NCI-H748 (cell line): ENCODE measurements at regions not wholly inside any gene's neighbourhood (a gene's known extent, or its start where the extent isn't known, plus 50 kb on each side); places are given as distances from the start of the nearest gene placed in this dataset.

ENCODE experiments used
- DNase-seq: peaks from one replicate; lab custom pipeline; 2025; ENCODE audit not compliant: unreplicated experiment; lab: John Stamatoyannopoulos, UW

DNA sequence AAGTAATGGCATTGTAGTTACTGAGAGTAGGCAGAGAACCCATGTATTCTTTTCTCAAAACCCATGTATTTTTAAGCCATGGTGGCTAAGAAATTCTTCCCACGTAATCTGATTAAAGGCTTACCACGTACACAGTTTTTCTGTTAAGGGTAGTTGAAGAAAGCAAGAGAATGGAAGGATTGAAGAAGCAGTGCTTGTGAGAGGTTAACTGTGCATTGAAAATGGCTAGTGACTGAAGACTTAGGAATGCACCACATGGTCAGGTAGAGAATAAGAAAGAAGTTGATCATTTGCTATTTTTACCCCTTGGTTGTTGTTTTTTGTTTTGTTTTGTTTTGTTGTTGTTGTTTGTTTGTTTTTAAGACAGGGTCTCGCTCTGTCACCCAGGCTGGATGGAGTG lies 178.9 kb upstream of the SNX7 start:
- no peak for DNase-seq

DNA sequence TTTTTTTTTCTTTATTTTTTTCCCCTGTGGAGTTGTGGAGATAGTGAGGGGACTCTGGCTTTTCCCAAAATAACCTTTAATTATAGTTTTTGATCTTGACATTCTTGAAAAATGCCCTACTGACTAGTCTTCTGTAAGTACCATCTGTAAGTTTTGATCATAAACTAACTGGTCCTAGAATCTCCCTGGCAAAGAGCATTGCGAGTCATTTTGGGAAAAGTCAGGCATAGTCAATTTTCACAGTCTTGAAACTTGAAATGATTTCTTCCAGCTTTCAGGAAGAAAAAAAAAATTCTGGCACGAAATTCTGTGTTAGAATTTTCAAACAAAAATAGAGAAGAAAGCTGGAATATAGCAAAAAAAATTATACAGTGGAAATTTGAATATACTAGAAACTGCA lies 181.2 kb upstream of the SNX7 start:
- DNase-seq: no peak

DNA sequence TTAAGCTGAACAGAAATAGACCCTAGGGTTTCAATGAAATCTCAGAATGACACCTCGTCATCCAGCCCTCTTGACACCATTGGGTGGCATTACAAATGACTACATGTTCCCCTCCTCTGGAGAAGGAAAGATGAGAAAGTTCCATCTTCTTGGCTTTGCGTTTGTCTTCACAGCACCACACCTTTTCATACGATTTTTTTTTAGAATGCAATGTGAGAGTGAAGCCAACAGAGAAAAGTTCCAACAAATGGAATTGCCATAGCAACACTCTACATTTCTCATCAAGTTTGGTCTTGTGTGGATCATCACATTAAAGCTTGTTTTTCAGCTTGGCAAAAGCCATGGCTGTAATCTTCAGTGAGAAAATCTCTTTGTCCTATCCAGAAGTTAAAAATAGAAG lies 183.4 kb upstream of the SNX7 start:
- DNase-seq: peak; percentile 22

DNA sequence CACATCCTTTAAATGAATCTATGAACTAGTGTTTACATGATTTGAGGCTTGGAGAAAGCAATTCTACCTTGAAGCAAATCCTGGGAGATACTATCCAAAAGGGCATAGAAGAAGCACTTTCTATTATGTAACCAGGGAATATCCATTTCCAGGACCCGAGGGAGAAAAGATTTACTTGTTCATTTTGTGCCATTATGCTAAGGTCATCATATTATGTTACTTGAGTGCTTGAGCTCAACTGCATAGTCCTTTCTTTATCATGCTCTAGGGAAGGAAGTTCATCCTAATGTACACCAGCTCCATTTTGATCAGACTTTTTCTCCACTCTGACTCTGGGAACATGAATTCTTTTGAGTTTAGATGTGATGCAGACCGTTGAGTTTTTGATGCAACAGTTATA lies 188.6 kb upstream of the SNX7 start:
- no peak for DNase-seq

DNA sequence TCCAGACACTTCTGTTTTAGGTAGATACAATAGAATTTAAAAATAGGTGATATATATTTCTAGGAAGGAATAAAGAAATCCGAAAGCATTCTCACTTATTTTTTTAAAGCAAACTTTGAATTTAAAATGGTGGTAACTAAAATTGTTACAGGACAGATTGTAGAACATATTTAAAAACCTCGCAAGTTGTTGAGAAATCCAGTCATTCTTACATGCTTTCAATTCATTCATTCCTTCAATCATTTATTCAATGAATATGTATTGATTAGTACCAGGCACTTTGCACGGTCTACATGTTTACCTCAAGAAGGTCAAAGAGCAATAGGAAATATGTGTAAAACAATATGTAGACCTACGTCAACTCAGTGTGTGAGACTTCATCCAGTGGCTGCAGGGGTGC lies 189.9 kb upstream of the SNX7 start:
- DNase-seq: no peak

DNA sequence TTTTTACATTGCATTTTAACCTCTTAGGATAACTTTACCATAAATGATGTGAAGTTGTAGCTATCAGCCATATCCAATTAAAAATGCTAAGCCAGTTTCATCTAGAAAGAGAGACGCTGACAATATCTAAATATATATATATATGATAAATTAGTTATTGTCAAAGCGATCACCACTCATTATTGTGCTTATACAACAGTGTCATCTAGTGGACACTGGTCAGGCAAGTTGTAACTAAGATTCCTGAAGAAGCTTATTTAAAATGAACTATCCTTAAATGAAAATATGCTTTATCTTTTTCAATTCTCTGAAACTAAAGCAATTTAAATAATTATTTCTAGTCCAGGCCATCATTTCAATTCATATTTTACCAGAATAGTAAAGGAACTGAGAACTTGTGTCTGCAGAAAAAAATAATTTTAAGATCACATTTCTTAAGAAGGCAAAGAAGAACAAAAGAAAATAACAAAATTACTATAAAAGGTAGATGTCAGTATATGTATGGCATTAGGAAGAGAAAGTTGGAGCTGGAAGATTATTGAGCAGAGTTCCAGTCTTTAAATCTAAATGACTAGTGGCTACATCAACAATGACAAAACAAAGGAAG lies 193.3 kb upstream of the SNX7 start:
- DNase-seq: peak; percentile 59

DNA sequence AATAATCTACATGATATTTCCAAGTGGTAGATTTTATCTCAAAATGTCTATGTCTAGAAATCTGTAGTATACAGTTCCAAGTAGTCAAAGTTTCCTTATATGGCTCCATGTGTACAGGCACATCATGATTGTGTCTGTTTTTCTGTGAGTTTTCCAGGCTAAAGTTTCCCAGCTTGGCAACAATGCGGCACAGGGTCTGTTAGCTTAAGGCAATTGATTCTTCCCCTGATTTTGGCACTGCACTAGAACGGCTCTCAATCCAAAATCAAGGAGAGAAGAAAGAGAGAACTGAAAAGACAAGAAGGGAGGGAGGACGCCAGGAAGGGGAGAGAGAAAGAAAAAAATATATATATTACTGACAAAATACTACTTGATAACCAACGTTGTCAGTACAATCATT lies 193.9 kb upstream of the SNX7 start:
- DNase-seq: no peak

DNA sequence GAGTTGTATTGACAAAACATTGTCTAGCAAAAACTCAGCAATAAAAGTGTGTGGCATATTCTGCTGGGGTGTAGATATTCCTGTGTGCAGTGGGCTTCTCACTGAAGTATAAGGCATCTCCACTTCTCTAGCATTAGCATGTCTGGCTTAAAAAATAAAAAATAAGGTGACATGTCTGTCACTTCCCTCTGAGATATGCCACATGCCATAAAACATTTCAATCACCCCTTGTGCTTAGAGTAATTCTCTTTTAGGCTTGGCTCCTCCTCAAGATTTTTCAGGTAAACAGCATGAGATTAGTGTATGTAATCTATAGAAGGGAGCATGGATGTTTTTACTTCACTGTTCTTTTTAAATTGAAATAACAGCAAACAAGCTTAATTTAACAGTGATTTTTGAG lies 194.4 kb upstream of the SNX7 start:
- DNase-seq: no peak

DNA sequence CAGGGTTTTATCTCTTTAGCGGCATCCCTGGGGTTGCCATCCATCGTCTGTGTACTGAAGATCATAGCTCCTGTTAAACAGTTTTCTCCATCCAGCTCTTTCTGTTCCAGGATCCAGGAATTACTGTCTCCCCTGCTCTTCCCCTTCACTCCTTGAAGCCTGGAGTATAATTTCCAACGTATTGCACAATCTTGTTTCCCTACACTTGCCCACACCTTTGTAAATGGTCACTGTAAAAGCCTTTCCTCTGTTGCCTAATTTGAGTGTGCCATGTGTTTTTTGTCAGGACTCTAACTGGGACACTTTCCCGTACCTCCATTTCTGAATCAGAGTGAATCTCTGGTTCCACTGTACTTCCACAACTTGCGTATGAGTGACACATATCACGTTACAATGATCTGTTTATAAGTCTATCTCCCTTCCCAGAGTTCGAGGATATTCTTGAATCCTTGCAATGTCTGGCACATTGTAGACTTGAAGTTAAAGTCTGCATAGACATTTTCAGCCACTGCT lies 199.6 kb upstream of the SNX7 start:
- DNase-seq: no peak

DNA sequence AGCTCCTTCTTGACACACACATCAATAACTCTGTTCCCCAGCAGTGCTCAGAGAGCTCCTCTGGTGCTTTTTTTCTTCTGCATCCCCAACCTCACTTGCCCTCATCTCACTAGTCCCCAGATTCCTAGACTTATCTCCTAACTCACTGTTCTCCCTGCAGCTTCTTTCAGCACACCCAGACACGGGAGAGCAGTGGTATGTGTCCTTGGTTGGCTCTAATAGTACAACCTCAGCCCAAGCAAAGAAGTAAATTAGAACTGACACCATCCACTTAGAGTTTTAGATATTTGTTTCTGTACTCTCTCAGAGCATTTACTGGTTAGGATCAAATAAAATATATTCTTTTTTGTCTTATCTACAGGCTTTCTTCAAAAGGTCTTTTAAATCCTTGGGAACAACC lies 201.4 kb upstream of the SNX7 start:
- DNase-seq: no peak

DNA sequence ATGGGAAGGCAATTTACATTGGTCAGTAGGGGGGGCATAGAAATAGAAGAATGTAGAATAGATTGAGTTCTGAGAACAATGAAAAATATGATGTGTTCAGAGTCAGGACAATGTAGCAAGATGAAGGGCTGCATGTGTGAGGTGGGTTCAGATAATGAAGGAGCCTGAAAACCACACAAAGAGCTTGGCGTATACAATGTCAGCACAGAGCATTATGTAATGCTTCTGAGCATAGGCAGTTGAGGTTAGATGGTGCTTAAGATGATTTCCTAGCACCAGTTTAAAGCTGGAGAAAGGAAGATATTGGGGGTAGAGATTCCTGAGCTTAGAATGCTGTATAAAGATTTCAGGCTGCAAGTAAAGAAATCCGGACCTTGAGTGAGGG lies 202.0 kb upstream of the SNX7 start:
- no peak for DNase-seq

DNA sequence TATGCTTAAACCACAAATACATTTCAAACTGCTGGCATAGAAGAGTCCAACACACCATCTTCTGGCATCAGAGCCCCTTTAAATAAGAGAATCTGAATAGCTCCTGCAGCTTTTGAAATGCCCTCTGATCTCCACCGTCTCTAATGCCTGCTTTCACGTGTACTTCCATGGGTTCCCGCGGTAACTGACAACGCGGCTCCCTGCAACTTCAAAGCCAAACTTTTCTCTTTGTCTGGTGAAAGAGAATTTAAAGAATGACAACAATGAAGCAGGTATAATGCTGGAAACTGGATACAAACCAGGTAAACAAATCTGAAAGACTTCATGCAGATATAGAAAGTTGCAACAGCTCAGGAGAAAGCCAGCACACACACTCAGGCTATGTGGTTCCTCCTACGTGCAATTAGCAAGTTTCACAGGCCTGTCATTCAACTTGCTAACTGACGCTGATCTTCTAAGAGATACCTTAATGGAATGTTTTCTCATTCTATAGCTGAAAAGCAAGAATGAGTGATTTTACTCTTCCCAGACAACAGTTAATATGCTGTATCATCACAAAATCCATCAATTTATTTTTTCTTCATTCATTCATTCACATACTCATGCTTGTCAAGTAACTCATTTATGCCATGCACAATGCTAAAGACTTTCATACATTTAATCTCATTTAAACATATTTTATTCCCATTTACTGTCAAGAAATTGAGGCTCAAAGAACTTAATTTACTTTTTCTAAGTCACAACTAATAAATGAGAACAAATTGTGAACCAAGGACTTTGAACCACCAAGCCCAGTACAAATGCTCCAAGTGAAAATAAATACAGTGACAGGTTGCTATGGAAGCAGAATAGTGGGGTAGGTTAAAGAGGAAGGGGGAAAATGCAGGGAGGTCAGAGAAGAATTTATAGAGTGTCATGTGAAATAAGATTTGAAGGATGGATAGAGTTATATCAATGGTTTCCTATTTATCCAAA lies 202.7 kb upstream of the SNX7 start:
- DNase-seq: no peak

DNA sequence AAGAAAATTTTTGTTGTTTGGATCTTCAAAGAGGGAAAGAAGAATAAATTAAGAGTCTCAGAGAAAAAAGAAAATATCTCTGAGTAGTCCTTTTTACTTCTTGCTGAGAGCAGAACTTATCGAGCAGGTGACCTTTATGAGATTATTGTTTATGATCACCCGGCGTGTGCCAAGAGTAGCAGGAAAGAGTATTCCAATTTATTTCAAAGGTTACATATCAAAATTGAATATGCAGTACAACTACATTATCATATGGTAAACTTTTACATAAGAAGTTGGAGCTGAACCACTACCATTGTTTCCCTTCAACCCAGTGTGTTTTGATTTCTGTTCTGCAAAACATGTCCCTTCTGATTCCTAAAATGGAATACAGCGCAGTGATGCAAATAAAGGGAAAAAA lies 204.3 kb upstream of the SNX7 start:
- DNase-seq: no peak

DNA sequence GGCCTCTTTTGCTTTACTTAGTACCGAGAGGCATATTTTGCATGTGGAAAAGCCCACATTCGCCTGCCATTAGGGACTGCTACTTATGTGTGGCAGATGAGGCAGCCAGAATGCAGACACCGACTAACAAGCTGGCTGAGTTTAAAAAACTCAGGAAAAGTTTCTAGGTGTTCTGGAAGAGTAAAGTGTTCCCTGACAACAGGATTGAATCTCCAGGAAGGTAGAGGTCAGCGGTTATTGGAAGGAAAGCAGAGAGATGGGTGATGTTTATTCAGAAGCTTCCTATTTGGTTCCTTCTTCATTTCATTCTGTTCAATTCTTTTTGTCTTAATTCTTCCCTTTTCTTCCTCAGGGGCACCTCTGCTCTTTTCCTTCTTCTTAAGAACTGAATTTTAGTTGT lies 206.9 kb upstream of the SNX7 start:
- no peak for DNase-seq

DNA sequence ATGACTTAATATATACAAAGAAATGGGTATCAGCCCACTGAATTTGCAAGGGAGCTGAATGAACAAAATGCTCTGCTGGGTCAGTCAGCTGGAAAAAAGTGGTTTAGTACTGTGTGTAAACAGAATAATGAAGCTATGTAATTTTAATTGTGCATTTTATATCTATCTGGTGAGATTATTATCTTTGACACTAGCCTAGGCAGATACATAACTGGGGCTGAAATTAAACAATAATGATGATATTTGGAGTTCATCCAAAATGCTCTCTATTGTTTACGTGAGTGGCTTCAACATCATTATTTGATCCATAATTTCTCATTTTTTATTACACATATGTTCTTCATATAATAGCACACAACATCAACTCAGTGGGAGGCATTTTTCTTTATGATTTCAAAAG lies 208.5 kb upstream of the SNX7 start:
- peak; percentile 67 for DNase-seq

DNA sequence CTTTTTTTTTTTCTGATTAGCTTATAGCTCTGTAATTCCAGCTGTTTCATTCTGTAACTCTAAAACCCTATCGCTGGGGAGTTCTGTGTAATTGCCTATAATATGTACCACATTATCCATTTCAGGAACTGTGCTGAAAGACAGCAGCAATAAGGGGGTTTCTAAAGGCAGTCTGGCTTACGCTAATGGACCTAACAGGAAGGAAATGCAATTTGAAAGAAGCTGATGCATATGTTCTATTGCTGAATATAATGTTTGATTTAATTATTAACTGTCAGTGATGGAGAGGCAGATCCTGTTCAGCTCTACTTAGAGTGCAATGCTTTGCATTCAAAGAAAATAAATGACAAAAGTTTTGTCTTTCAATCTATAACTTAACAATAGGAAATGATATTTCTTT lies 209.4 kb upstream of the SNX7 start:
- peak; percentile 41 for DNase-seq

DNA sequence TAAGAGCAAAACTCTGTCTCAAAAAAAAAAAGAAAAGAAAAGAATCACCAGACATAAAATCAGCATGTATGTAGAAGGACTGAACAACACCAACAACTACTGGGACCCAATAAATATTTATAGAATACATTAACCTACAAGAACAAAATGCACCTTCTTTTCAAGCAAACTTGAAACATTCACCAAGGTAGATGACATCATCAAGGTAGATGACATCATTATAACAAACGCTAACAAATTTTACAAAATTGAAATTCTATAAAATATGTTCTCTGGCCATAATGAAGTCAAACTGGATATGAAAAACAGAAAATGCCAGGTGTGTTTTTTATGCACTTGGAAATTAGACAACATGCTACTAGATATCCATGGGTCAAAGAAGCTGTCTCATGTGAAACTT lies 220.2 kb upstream of the SNX7 start:
- no peak for DNase-seq

DNA sequence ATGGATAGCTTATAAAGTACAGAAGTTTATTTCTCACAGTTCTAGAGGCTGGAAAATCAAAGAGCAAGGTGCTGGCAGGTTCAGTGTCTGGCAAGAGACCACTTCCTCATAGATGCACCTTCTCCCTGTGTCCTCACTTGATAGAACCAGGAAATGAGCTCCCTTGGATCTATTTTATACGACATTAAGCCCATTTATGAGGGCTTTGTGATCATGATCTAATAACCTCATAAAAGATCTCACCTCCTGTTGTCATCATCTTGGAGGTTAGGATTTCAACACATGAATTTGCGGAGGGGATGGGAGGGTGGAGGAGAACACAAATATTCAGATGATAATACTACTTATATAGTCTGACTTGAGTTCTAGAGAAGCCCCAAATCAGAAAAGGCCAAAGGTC lies 222.1 kb upstream of the SNX7 start:
- no peak for DNase-seq

DNA sequence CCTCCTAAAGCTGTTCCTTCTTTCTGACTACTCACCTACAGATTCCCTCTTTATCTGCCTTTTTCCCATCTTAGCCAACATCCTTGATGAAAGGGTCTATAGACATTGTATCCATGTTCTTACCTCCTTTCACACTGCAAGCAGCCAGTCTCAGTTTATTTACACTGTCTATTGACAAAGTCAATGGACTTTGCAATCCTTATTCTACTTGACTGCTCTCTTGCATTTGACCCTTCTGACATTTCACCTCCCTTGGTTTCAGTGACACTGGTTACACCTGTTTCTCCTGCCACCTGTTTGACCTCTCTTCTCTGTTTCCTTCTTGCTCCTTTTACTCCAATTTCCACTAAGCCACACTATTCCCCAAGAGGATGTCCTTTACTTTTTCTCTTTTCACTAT lies 224.0 kb upstream of the SNX7 start:
- DNase-seq: peak; percentile 27

DNA sequence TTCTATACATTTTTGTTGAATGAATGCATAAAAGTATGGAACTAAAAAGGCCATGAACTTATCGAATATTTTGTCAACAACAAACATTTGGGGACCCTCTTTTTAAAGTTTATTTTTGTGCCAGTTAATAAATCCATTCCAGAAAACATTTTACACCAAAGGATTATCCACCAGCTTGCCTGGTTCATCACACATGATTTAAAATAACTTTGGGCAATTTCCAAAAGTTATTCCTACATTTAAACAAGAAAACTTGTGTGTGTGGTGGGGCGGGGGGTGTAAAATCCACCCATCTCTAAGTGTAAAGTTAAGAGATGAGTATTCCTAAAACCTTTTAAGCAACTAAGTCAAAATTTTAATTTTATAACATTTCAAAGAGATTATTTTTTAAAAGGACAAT lies 224.5 kb upstream of the SNX7 start:
- DNase-seq: no peak

DNA sequence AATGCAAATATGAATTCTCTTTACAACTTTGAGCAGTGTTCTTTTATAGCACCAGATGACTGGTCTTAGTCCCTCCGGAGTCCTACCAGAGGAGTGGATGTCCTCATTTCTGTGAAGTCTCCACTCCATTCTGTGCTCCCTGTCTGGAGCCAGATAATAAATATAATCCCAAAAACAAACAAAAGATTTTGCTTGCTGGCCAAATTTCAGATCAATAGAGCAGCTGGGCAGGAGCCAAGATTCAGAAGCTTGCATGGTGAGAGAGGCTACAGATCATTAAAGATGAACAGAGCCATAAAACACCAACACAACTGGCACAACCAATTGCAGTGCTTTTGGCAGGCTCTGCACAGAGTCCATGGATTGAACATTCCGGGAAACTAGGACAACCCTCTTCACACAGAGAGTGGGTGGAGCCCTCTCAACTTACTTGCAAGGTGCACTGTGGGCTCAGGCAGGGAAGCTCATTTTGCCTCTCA lies 231.5 kb upstream of the SNX7 start:
- peak; percentile 97 for DNase-seq

DNA sequence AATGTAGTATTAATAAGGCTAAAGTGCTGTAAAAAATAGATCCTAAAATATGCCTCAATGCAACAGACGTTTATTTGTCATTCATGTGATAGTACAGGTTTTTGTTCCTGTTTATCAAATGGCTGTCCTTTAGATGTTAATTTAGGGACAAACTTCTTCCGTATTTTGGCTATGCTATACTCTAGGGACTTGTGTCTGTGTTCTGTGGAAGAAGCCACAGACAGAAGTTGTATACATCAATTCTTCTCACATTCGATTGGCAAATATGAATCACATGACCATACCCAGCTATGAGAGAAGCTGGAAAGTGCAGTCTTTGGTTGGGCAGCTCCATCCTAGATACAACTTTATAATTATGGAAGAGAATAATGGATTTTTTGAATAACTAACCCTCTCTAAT lies 232.7 kb upstream of the SNX7 start:
- DNase-seq: no peak
